ENCODE measurements at regions not wholly inside any gene's neighbourhood (a gene's known extent, or its start where the extent isn't known, plus 50 kb on each side); places are given as distances from the start of the nearest gene placed in this dataset.
"Not testable (repeated sequence)": the region's sequence is repeated elsewhere in the genome, so short reads cannot be mapped to it uniquely, and the experiment has no call there.

- DNase-seq = no peak
Measured at GRCh38 chr3:103803787-103804186, 1369.0 kb downstream of the ZPLD1 start.

GRCh38 chr3:103810167-103810566 is 1375.4 kb downstream of the ZPLD1 start:
- no peak for DNase-seq

GRCh38 chr3:103813955-103814354 is 1379.1 kb downstream of the ZPLD1 start:
- DNase-seq = no peak

GRCh38 chr3:103818398-103818797 is 1383.6 kb downstream of the ZPLD1 start:
- DNase-seq = no peak

GRCh38 chr3:103818800-103819199 is 1384.0 kb downstream of the ZPLD1 start:
- DNase-seq = peak; percentile 12

- no peak for DNase-seq
Measured at GRCh38 chr3:103825586-103825985, 1390.8 kb downstream of the ZPLD1 start.

- DNase-seq = no peak
Measured at GRCh38 chr3:103829723-103830326, 1395.0 kb downstream of the ZPLD1 start.

GRCh38 chr3:103847081-103848062 is 1412.6 kb downstream of the ZPLD1 start:
- DNase-seq = no peak

- no peak for DNase-seq
Measured at GRCh38 chr3:103851793-103852192, 1417.0 kb downstream of the ZPLD1 start.

- DNase-seq = no peak
Measured at GRCh38 chr3:103862415-103862814, 1427.6 kb downstream of the ZPLD1 start.

- no peak for DNase-seq
Measured at GRCh38 chr3:103863381-103863780, 1428.6 kb downstream of the ZPLD1 start.

- DNase-seq = no peak
Measured at GRCh38 chr3:103866113-103866512, 1431.3 kb downstream of the ZPLD1 start.

GRCh38 chr3:103873021-103873420 is 1438.2 kb downstream of the ZPLD1 start:
- no peak for DNase-seq

- no peak for DNase-seq
Measured at GRCh38 chr3:103873897-103874545, 1439.2 kb downstream of the ZPLD1 start.

- not testable (repeated sequence) for DNase-seq
Measured at GRCh38 chr3:103881809-103882208, 1447.0 kb downstream of the ZPLD1 start.

- no peak for DNase-seq
Measured at GRCh38 chr3:103889675-103890074, 1454.9 kb downstream of the ZPLD1 start.

GRCh38 chr3:103894162-103894822 is 1459.5 kb downstream of the ZPLD1 start:
- no peak for DNase-seq

- DNase-seq = no peak
Measured at GRCh38 chr3:103899328-103899727, 1464.5 kb downstream of the ZPLD1 start.

- DNase-seq = no peak
Measured at GRCh38 chr3:103904991-103905390, 1461.7 kb upstream of the ALCAM start.

GRCh38 chr3:103906304-103906703 is 1460.4 kb upstream of the ALCAM start:
- no peak for DNase-seq

- DNase-seq = no peak
Measured at GRCh38 chr3:103906808-103907207, 1459.9 kb upstream of the ALCAM start.

GRCh38 chr3:103907567-103907966 is 1459.1 kb upstream of the ALCAM start:
- no peak for DNase-seq

GRCh38 chr3:103909395-103909794 is 1457.3 kb upstream of the ALCAM start:
- no peak for DNase-seq
